ENCODE measurements at regions not wholly inside any gene's neighbourhood (a gene's known extent, or its start where the extent isn't known, plus 50 kb on each side); places are given as distances from the start of the nearest gene placed in this dataset.
A peak's percentile ranks its signal among the peaks of the same experiment; 100 is the strongest.

DNA sequence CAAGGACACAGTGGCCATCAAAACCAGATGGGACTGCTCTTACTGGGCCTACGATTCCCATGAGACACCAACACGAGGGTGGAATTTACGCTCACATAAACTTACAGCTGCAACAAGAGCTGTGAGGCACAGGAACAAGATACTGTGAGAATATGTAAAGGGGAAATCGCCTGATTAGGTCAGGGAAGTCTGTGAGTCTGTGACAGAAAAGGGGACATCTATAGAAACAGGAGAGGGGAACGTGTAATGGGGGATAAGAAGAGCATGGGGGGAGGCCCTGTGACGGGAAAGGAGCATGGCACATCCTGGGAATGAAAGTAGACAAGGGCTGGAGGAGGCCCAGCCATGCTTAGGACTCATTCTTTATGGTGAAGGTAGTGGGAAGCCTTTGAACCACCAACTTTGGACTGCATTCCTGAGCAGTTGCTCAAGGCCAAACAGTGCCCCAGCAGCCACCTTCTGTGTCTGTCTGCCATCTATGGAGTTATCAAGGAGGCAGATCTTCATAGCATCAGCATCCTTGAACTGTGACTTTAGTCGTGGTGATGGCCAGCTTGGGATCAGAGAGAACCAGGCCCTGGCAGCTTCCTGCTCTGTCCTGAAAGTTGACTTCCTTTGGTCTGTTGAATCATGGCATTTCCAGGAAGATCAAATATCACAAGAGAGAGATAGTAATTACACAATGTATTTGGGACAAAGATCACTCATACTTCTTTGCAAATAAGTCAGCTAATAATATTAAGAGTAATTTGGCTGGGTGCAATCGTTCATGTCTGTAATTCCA is 87.9 kb upstream of the FAM169A start:
- no peak for DNase-seq

DNA sequence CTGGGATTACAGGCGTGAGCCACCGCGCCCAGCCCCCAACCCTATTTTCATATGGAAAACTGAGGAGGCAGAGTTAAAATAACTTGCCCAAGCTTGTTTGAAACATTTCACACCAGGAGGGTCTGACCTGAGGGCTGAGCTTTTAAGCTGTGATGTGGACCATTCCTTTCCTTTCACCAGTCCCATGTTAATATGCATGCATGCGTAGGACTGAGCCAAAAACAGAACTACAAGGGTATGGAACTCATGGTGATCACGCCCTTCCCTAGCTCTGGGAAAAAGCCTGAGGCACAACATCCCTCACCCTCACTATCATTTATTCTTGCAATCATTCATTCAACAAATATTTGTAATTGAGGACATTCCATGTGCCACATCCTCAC is 87.4 kb upstream of the FAM169A start:
- no peak for DNase-seq

GRCh38 chr5:74952406-74952805 is 86.2 kb upstream of the FAM169A start:
- DNase-seq: no peak

DNA sequence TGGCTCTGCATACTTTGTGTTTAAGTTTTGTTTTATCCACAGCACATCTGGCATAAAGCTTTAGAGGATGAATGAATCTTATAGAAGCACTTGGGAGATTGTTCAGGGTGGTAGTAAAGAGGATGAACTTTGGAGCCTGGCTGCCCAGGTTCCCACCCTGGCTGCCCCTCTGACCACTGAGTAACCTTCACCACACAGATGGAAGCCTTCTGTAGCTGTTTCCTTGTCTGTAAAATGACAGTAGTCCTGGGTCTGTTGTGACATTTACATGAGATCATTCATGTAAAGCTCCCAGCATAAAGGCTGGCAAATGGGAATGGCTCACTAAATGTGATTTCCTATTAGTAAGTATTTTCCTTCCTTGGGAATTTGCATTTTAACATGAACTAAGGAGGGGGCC is 85.7 kb upstream of the FAM169A start:
- no peak for DNase-seq

GRCh38 chr5:74950836-74951515 is 84.8 kb upstream of the FAM169A start:
- DNase-seq: no peak

DNA sequence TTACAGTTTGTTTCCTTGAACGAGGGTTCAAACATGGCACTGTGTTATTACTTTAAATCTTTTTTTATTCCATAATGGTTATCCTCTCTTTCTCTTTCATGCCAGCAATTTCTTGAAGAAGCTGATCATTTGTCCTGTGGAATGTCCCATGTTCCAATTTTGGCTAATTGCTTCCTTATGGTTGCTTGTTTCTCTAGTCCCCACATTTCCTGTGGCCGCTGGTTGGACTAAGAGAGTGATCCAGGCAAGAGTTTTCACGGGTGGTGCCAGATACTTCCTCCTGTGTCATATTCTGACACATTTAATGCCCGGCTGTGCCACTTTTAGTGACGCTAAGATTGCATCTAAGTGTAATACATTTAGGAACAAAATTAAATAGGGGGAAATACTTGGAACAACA is 83.8 kb upstream of the FAM169A start:
- DNase-seq: no peak

DNA sequence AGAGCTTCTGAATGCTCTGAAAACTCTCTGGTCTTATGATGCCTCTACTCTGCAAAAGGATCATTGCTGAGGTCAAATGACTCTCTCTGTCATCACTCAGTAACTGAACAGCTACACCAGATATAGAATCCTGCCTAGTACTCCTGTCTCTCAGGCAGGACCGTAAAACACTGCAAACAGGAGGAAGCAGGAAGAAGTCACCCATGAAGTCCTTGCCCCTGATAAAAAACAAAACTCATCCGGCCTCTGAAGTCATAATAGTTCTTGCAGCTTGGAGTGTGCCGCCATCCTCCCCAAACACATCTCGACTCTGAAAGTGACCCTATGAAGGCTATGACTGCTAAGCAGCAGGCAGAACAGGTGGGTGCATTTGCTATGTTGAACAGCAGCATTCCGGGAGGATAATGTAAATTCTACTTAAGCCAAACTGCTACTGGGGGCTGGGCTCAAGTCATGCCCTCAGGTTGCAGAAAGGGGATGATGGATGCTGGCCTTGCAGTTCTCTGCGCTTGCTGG is 81.9 kb upstream of the FAM169A start:
- DNase-seq: no peak

DNA sequence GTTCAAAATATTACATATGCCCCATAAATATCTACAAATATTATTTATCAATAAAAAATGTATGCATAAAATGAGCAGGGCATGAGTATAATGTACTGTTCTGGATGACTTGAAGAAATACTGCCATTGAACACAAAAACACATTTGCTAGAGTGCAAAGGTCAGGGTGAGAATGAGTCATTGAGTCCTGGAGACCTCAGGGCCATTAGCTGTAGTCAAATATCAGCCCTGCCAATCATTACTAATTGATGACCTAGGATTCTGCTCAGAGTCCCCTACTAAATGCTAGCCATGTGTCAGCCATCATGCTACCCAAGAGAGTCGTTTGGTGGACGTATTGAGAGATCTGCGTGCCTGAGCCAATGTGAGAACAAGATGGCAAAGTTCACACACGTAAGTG is 80.3 kb upstream of the FAM169A start:
- no peak for DNase-seq

- no peak for DNase-seq
These were observed 79.5 kb upstream of the FAM169A start for GRCh38 chr5:74945561-74946165.

- DNase-seq: peak; percentile 17
These were observed 77.7 kb upstream of the FAM169A start for GRCh38 chr5:74943905-74944304.

GRCh38 chr5:74942622-74943286 is 76.6 kb upstream of the FAM169A start:
- no peak for DNase-seq

DNA sequence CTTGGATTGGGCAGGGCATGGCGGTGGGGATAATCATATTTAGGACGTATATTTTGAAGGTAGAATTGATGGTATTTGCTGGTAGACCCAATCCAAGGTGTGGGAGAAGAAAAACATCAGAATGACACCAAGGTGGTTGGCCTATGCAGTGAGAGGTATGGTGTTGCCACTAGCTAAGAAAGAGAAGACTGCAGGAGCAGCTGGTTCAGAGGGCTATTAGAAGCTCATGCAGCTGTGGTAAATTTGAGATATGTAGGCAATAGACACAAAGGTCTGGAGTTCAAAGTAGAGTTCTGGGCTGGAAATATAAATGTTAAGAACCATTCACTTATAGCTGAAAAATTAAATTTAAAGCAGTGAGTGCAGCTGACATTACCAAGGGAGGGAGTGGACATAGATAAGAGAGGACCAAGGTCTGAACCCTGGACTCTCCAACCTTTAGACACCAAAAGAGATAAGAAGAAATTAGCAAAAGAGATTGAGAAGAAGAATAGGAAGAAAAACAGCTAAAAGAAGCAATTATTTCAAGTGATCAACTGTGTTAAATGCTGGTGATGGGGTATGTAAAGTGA is 74.7 kb upstream of the FAM169A start:
- DNase-seq: no peak

DNA sequence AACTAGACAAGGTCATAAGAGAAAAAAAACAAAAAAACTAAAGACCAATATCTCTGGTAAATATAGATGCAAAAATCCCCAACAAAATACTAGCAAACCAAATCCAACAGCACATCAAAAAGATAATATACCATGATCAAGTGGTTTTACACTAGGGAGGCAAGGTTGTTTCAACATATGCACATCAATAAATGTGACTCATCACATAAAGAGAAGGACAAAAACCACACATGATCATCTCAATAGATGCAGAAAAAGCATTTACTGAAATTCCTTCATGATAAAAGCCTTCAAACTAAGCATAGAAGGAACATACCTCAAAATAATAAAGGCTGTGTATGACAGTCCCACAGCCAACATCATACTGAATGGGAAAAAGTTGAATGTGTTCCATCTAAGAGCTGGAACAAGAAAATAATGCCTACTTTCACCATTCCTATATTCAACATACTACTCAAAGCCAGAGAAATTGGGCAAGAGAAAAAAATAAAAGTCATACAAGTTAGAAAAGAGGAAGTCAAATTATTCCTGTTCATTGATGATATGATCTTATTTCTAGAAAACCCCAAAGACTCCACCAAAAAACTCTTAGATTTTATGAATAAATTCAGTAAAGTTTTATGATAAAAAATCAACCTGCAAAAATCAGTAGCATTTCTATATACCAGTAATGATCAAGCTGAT is 72.2 kb upstream of the FAM169A start:
- no peak for DNase-seq

DNA sequence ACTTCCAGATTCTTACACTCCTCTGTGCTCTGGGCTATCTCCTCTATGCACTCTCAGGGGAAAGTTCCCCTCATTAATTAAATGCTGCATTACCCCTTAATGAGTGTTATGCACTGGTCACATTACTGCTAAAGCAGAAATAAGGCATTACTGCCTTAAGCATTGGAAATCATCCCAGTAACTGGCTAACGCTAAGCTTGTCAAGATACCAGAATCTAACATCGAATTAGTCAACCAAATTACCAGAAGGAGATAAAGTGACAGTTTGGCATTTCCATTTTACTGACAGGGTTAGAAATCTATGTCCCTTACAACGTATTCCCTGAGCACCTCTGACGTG is 69.5 kb upstream of the FAM169A start:
- DNase-seq: no peak

GRCh38 chr5:74934949-74935751 is 69.0 kb upstream of the FAM169A start:
- peak; percentile 22 for DNase-seq

- DNase-seq: no peak
These were observed 61.1 kb upstream of the FAM169A start for GRCh38 chr5:74927336-74927735.

DNA sequence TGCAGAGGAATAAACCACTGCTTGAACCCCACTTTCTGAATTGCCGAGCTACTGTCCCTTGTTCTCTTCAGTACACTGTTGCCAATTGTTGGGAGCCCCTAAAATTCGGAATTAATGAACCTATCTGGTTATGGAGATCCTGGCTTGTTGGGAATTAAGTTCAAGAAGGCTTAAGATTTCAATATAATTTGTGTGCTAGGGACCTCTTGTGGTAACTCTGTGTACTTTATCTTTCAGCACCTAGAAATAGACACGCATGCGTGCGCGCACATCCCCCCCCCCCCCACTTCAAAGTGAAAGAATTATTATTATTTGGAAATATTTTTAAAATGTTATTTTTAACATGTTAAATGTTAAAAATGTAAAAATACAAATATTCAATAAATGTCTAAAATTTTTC is 53.3 kb upstream of the FAM169A start:
- DNase-seq: peak; percentile 70

DNA sequence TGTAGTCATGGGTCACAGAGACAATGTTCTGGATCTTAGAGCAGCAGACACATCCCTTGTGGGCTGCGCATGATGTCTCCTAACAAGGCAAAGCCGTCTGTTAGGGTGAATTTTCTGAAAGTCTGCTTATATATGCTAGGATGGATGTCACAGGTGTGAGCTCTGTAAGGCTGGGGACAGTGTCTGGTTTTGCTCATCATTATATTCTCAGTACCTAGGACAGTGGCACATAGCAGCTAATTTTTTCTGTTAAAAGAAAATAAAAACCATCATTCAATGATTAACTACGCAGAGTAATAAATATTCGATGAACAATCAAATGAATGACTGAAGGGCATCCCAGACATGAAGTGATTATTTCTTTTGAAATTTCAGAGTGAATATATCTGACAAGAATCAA is 52.9 kb upstream of the FAM169A start:
- no peak for DNase-seq

DNA sequence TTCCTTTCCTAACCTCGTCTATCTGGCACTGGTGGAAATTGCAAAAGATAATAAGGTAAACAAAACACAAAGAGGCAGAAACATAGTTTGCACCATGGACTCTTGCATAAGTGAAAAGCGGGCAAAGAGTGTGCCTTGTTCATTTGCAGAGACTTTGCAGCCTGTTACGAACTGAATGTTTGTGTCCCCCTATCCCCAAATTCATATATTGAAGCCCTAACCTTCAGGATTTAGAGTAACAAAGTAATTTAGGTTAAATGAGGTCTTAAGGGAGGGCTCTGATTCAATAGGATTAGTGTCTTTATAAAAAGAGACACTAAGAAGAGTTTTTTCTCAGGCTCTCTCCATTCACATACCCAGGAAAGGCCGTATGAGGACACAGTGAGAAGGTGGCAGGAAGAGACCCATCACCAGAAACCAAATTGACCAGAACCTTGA is 52.1 kb upstream of the FAM169A start:
- DNase-seq: no peak

GRCh38 chr5:74916831-74917710 is 50.9 kb upstream of the FAM169A start:
- peak; percentile 74 for DNase-seq

Measured in NCI-H69 (cell line).